ENCODE measurements at regions not wholly inside any gene's neighbourhood (a gene's known extent, or its start where the extent isn't known, plus 50 kb on each side); places are given as distances from the start of the nearest gene placed in this dataset.

- DNase-seq, result no peak
Measured at GRCh38 chrX:97666890-97667289, 783.2 kb downstream of the RPA4 start.

- DNase-seq, result no peak
Measured at GRCh38 chrX:97668126-97668525, 784.4 kb downstream of the RPA4 start.

- no peak for DNase-seq
Measured at GRCh38 chrX:97672138-97672537, 788.4 kb downstream of the RPA4 start.

GRCh38 chrX:97672608-97673007 lies 788.9 kb downstream of the RPA4 start:
- DNase-seq, result no peak

GRCh38 chrX:97673135-97673534 lies 789.4 kb downstream of the RPA4 start:
- no peak for DNase-seq

GRCh38 chrX:97682991-97683840 lies 799.5 kb downstream of the RPA4 start:
- DNase-seq, result no peak

- no peak for DNase-seq
Measured at GRCh38 chrX:97685753-97686152, 802.0 kb downstream of the RPA4 start.

- no peak for DNase-seq
Measured at GRCh38 chrX:97691901-97692455, 808.3 kb downstream of the RPA4 start.

GRCh38 chrX:97692575-97692974 lies 808.9 kb downstream of the RPA4 start:
- no peak for DNase-seq

- no peak for DNase-seq
Measured at GRCh38 chrX:97700547-97700946, 816.8 kb downstream of the RPA4 start.

GRCh38 chrX:97704474-97704873 lies 820.8 kb downstream of the RPA4 start:
- no peak for DNase-seq

GRCh38 chrX:97704881-97705280 lies 821.2 kb downstream of the RPA4 start:
- no peak for DNase-seq

GRCh38 chrX:97705936-97706335 lies 822.2 kb downstream of the RPA4 start:
- DNase-seq, result no peak

GRCh38 chrX:97714072-97714471 lies 830.4 kb downstream of the RPA4 start:
- DNase-seq, result no peak

GRCh38 chrX:97728215-97728614 lies 844.5 kb downstream of the RPA4 start:
- DNase-seq, result no peak

GRCh38 chrX:97740044-97740443 lies 856.3 kb downstream of the RPA4 start:
- DNase-seq, result no peak

- no peak for DNase-seq
Measured at GRCh38 chrX:97740886-97741285, 857.2 kb downstream of the RPA4 start.

- no peak for DNase-seq
Measured at GRCh38 chrX:97743014-97743413, 859.3 kb downstream of the RPA4 start.

GRCh38 chrX:97747346-97747745 lies 863.6 kb downstream of the RPA4 start:
- no peak for DNase-seq

GRCh38 chrX:97751016-97751415 lies 867.3 kb downstream of the RPA4 start:
- DNase-seq, result no peak

- no peak for DNase-seq
Measured at GRCh38 chrX:97751735-97752134, 868.0 kb downstream of the RPA4 start.

GRCh38 chrX:97756879-97757278 lies 873.2 kb downstream of the RPA4 start:
- no peak for DNase-seq

- no peak for DNase-seq
Measured at GRCh38 chrX:97763391-97763790, 879.7 kb downstream of the RPA4 start.

- DNase-seq, result no peak
Measured at GRCh38 chrX:97763981-97764380, 880.3 kb downstream of the RPA4 start.

All from NCI-H1048 (cell line).